NCI-H774 (cell line): ENCODE measurements at regions not wholly inside any gene's neighbourhood (a gene's known extent, or its start where the extent isn't known, plus 50 kb on each side); places are given as distances from the start of the nearest gene placed in this dataset.

Source experiments
- DNase-seq: peaks from one replicate; lab custom pipeline; 2025; lab: John Stamatoyannopoulos, UW

DNA sequence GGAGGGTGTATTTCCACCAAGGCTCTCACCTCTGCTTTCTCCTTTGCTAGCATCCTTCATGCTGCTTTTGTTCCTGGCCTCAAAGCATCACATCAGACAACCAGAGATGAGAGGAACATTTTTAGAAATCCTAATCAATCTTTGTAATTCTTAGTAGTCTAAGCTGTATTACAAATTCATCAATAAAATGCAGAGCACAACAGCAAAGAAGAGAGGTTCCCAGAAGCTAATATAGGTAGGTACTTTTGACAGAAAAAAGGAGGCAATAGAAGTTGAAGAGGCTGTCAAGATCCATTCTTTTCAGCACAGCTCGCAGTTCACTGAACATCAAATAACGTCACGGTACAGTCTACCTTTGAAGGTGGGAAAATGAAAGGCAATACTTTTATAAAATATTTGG lies 265.2 kb upstream of the SYT1 start:
- DNase-seq = no peak

DNA sequence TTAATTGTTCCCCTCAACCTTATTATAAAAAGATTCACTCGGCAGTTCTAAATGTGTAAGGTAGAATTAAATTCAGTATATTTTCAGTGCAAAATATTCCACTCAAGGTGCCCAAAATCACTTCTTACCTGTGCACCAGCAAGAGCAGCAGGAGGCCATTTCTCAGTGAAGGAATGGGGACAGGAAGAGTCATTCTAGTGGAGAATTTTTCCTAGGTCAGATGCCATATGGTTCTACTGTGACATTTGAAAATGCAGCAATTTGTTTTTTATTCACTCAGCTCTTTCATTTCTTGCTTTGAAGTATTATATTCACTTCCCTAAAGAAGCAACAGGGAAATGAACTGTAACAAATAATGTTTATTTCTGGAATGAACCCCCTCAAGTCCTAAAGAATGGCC lies 264.0 kb upstream of the SYT1 start:
- DNase-seq = no peak

DNA sequence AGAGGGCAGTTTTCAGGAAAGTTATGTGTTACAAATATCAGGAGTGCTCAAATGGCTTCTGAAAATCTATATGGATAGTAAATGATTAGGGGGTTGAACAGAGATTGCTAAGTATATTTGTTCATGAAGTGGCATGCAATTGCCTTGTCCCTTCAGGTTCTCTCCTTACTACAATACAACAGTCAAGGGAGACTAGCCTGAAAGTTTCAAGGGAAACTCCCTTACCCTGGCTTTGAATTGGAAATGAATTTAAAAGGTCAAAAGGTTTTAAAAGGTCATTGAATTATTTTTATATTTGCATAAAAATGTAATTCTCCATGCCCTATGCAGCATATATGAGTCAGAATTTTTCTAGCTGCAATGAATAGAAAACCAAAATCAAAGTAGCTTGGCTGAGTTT lies 253.1 kb upstream of the SYT1 start:
- DNase-seq = no peak

DNA sequence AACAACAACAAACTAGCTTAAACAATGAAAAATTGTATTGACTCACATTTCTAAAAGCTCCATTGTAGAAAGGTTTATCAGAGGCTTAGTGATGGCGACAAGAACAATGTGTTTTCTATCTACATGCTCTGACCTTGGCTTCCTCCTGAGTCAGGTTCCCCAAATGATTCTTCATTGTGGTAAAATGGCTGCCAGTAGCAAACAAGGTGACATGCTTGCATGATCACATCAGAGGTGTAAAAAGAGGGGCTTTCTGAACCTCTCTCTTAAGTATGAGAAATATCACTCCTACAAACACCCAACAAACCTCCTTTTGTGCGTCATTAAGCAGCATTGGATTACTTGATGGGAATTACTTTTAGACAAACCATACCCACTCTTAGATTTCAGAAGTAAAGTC lies 252.4 kb upstream of the SYT1 start:
- DNase-seq = no peak

DNA sequence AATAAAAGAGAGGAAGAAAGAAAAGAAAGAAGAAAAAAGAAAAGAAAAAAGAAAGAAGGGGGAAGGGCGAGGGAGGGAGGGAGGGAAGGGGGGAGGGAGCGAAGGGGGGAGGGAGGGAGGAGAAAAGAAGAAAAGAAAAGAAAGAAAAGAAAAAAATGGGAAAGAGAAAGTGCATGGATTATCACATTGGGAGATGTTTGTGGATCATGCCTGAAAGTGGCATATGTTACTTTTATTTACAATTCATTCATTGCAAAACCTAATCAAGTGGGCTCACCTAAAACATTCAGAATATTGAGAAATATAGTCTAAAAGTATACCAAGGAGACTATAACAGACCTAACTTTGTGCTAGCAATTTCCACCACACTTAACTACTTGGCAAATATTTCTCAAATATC lies 246.9 kb upstream of the SYT1 start:
- no peak for DNase-seq

DNA sequence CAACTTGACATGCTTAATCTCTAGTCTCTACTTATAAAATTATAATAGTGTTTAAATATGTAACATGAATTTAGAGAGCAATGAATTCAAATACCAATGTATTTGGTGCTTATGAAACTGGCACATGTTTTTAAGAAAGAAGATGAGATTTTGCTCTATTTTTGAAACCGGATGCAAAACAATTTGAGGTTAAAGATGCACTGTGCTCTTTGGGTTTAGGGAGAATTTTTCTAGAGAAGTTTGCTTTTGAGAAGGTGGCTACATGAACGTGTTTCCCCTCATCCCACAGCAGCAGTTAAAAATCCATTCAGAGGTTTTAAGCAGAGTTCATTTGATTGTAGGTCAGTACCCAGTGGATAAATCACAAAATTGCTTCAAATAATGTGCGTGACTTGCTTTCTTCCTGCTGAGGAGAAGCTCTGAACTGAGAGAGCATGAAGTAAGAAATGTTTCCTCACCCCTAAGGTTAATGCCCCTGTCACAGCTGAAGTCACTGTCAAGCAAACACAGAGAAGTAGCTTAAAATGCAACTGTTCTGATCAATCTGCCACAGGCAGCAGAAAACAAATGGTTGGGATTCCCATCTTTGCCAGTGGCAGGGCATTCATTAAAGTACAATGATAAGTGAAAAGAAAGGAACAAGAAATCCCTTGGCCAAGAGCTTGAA lies 241.9 kb upstream of the SYT1 start:
- DNase-seq = no peak

DNA sequence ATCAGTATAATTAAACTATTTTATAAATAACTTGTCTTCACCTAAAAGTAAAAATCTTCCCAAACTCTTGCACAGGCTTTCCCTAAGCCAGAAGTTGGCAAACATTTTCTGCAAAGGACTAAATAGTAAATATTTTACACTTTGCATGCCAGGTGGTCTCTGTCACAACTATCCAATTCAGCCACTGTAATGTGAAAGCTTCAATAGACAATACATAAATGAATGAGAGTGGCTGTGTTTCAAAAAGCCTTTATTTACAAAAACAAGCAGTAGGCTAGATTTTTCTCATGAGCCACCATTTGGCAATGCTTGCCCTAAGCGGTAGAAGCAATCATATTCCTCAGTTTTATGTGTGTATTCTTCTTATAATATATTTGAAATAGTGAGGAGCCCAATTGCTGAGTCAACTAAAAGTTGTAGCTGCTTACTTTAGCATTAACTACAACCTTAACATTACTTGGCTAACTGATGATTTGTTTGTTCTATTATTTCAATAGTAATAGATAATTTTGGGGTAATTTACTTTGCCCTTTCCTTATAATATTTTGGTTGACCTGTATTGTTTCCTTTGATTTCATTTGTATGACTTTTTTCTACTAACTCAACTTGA lies 236.0 kb upstream of the SYT1 start:
- no peak for DNase-seq

DNA sequence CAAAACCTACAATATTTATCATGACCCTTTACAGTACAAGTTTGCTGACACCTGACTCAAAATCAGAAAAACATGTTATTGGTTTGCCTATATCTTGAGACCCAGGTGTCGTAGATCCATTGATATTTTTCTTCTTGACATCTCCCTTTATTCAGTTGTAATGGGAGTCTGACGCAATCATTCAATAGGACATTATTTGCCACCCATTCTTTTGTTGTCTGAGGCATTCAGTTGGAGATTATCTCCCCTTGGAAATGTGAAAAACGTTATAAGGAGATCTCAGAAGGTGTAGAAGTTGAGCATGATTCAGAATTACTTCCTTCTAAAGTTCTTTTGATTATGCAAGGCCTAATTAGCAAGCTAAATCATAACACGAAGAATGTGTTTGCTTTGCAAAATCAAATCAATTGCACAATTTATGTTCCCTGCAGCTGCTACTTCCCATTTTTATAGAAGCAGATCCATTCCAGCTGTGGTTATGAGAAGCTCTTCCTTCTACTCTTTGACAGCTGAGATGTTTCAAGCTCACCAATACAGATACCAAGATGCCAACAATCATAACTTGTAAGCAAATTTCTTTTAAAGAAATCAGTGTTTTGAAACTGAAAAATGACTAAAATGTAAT lies 228.2 kb upstream of the SYT1 start:
- no peak for DNase-seq

DNA sequence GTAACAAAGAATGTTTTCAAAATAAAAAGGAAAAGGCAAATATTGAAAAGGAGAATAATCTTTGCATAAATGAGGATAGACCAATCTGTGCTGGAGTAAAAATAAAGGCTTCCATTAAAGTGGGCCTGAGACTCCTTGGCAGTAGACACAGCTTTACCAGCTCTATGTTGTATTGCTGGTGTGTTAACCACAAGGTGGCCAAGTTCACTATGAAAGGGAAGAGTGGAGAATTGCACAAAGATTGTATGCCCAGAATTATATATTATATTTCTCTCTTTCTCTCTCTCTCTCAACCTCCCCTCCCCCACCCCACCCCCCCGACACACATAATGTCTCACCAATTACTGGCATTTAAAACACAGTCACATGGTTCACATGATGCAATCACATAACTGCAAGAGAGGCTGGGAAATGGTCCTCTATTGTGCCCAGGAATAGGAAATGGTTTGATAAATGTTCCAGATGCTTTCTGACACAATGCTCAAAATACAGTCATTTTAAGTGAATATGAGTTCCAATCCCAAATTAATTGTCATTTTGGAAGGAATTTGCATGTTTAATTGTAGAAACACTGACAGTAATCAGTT lies 222.6 kb upstream of the SYT1 start:
- DNase-seq = no peak

DNA sequence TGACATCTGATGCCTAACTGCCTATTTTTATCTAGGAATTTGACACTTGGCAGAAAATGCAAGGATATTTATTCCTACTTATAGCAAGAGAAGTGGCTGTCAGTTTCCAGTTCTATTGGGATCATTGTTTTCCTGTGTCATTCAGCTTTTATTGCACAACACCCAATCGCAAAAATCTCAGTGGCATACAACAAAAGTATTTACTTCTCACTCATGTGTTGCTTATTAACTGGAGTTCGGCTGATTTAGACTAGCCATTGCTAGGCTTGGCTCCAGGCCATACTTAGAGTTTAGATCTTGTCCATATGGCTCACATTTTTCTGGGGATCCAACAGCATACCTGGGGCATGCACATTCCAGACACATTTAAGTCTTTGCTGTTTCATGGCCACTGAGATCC lies 218.6 kb upstream of the SYT1 start:
- no peak for DNase-seq

DNA sequence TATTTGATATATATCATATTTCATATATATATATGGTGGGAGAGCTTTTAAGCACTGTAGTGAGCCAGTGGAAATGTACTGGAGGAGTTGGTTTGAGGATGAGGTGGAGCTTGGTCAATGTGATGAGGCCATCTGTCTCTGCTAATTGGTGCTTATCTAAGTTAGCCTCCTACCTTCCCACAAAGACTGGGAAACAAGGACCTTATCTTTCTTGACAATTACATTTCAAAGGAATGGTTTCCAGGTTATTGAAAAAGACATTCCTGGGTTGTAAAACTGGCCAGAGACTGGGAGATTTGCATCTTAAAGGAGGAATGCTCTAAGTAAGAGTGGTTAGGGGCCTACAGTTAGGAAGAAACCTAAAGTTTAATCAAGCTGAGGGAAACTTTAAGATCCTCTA lies 212.8 kb upstream of the SYT1 start:
- DNase-seq = no peak

DNA sequence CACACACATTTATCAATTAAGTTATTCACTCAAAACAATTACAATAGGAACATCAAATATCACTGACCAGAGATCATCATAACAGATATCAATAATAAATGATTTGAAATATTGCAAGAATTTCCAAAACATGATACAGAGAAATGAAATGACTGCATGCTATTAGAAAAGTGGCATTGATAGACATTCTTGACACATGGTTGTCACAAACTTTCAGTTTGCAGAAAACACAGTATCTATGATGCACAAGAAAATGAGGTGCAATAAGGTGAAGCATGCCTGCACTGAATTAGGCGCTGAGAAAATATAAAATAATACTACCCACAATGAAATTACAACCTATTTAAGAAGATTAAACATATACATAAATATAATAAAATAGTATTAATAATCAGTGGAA lies 198.0 kb upstream of the SYT1 start:
- no peak for DNase-seq

DNA sequence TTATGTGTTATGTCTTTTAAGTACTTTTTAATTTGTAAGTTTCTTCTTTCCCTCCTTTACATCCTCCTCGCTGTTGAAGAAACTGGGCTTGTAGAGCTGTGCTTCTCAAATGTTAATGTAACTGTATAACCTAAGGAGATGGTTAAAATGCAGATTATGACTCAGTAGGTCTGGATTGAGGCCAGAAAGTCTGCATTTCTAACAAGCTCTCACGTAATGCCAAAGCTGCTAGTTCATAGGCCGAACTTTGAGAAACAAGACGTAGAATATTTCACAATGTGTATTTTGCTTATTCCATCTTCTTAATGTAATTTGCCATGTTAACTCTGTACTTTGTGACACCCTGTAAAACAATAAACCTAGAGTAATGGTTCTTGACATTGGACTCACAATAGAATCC lies 193.3 kb upstream of the SYT1 start:
- DNase-seq = no peak

DNA sequence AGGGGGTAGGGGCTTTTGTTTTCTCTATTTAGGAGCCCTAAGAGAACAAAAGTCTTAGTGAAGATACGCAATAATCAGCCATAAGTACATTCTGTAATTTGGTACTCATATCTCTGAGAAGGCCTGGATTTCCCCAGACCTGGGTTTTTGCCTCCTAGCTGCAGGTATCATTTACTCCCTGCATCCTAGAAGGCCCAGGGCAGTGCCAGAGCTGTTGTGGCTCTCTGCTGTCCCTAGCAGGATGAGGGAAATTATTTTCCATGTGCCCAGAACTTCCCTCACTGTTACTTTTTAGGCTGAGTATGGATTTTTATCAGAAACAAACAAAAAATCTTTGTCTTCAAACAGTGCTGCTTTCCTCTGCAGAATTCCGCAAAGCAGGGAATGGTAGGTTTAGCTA lies 192.5 kb upstream of the SYT1 start:
- no peak for DNase-seq

DNA sequence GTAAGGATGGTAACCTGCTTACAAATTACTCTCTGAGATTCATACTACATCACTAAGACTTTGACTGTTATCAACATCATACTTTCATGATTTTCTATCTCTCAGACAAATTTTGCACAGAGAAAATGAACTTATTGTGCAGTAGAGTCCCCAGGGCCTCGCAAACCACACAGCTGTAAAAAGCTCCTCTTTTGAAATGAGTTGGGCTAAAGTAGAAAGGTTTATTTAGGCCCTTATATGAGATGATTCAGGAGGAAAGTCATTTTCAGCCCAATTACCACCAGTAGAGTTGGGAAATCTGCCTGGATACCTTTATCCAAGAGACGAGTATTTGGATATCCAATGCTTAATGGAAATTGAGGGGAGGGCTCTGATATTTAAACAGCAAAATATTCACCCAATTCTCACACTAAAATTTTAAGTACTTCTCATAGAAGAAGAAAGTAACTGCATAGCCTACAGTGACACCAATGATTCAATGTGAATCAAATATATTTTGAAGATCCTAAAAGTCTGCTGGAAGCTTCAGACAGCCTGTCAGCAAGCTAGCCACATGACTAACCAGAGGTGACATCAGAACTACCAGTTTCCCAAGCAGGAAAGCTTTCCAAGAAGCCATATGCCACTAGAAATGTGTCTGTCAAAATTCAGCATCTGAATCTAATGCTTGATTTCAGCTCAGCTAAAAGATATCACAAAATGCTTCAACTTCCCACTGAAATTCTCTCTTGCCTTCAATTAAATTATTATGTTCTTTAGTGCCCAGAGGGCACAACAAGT lies 190.1 kb upstream of the SYT1 start:
- no peak for DNase-seq

DNA sequence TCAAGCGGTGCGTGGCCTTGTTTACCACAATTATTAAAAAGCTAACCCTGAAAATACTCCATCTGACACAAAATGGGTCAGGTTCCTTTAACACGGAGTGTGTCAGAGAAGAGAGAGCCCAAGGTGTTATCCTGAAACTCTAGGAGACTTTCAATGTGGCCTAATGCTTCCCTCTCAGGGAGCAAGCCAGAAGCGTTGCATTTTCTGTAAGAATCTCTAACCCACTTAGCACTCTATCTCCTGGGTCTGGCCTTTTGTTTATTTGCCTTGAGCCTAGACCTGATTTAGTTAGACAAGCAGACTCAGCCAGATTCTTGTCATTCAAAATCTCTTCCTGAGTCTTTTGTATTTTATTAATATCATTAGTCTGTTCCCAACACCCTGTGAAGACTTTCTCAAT lies 184.0 kb upstream of the SYT1 start:
- no peak for DNase-seq

DNA sequence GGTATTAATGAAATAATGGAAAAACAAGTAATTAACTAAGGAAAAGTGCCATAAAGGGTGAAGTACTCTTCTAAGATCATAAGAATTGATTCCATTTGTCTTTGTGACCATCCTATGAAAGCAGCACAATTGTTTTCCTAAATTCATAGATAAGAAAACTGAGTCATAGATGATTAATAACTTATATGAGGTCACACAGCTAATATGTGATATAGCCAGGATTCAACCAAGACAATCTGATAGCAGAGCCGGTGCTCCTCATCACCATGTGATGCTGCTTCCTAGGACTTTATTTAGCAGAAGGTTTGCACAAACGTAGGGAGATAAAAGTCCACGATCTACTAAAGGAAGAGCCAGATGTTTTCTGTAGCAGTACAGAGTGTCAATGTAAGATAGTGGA lies 181.5 kb upstream of the SYT1 start:
- DNase-seq = no peak

DNA sequence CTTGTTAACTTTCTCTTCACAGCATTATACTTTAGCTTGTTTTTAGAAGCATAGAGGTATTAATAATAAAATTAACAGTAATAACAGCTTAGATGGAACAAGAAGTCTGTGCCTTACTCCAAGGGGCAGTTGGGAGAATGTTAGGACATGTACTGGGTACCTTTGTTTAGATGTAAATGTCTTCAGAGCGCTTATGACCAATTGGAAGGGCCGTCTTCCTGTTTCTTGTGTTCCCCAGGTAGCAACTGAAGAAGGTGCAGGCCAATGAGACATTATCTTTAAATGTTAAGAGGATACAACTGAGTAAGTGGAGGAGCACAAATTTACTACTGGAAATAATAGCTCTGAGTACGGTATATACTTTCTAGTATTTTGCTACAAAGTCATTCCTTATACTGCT lies 180.9 kb upstream of the SYT1 start:
- no peak for DNase-seq

DNA sequence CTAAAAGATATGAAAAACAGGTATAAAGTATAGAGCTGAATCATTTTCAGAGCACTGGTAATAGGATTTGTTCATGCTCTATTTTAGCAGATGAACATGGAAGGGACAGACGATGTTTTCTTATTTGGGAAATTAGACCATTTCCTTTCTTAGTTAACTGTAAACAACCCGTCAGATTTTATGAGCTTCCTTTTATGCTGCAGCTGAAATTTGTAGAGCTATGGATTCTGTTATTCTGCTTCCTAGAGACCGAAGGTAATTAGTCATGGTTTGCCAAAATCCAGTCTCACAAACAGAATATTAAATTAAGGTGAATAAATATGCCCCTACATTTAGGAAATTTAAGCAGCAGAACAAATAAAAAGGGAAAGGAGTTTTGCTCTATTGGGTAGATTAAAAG lies 180.2 kb upstream of the SYT1 start:
- no peak for DNase-seq

DNA sequence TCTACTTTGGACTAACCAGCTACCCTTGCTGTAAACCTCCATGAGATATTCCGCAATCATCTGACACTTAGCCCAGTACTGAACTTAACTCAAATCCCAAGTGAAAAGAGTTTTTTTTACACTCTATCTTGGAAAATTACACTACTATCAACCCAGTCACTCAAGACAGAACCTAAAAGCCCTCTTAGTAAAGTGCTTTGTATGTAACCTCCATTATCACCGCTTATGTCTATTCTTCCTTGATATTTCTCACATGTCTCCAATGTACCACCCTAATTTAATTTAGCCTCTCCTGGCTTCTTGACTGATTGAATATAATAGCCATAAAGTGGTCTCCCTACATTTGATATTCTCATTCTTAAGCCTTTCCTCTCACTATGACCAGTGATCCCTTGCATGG lies 168.8 kb upstream of the SYT1 start:
- no peak for DNase-seq

DNA sequence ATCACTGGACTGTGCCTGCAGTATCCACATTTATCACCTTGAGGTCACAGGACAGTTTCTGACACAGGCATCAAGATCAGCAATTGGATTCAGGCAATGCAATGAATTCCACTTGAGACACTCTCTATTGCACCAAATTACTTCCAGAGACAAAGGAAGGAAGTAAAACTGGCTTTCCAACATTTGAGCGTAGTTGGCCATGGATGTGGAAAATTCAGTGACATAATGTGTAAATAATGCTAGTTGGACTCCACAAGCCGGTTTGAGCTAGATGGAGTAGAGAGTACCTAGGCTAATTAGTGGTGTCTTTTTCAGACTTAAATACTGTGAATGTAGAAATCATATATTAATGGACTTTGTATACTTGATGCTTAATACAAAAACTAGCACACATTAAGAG lies 168.3 kb upstream of the SYT1 start:
- DNase-seq = no peak

DNA sequence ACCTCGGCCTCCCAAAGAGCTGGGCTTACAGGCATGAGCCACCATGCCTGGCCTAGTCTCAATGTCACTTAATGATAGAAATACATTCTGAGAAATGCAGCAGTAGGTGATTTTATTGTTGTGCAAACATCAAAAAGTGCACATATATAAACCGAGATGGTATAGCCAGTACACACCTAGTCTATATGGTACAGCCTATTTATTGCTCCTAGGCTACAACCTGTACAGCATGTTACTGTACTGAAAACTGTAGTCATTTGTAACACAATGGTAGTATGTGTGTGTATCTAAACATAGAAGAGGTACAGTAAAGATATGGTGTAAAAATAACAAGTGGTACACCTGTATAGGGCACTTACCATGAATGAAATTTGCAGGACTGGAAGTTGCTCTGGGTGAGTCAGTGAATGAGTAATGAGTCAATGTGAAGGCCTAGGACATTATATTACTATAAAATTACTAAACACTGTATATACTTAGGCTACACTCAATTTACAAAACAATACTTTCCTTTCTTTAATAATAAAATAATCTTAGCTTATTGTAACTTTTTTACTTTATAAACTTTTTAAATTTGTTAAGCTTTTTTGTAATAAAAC lies 166.7 kb upstream of the SYT1 start:
- no peak for DNase-seq
